RPMI7951 (cell line): ENCODE measurements at regions not wholly inside any gene's neighbourhood (a gene's known extent, or its start where the extent isn't known, plus 50 kb on each side); places are given as distances from the start of the nearest gene placed in this dataset.
A peak's percentile ranks its signal among the peaks of the same experiment; 100 is the strongest.

Experiments used
- DNase-seq: peaks from one replicate; pipeline ENCODE4 v3.0.0-alpha.2; 2012; ENCODE audit warnings: low read depth

- DNase-seq = no peak
Measured at GRCh38 chr3:65112751-65113300, 425.0 kb upstream of the ADAMTS9 start.

- no peak for DNase-seq
Measured at GRCh38 chr3:65110661-65111060, 422.9 kb upstream of the ADAMTS9 start.

- DNase-seq = no peak
Measured at GRCh38 chr3:65109966-65110500, 422.2 kb upstream of the ADAMTS9 start.

GRCh38 chr3:65107174-65107573 is 419.4 kb upstream of the ADAMTS9 start:
- peak; percentile 13 for DNase-seq

- no peak for DNase-seq
Measured at GRCh38 chr3:65101450-65101849, 413.6 kb upstream of the ADAMTS9 start.

- no peak for DNase-seq
Measured at GRCh38 chr3:65098400-65098799, 410.6 kb upstream of the ADAMTS9 start.

GRCh38 chr3:65096110-65096745 is 408.4 kb upstream of the ADAMTS9 start:
- DNase-seq = no peak

GRCh38 chr3:65094723-65095122 is 406.9 kb upstream of the ADAMTS9 start:
- DNase-seq = no peak

GRCh38 chr3:65093641-65094040 is 405.8 kb upstream of the ADAMTS9 start:
- no peak for DNase-seq

GRCh38 chr3:65091565-65091964 is 403.8 kb upstream of the ADAMTS9 start:
- DNase-seq = no peak

- DNase-seq = no peak
Measured at GRCh38 chr3:65083240-65083639, 395.4 kb upstream of the ADAMTS9 start.

- no peak for DNase-seq
Measured at GRCh38 chr3:65081536-65081935, 393.7 kb upstream of the ADAMTS9 start.

- peak; percentile 27 for DNase-seq
Measured at GRCh38 chr3:65080432-65080831, 392.6 kb upstream of the ADAMTS9 start.

- DNase-seq = no peak
Measured at GRCh38 chr3:65079560-65079959, 391.8 kb upstream of the ADAMTS9 start.

- DNase-seq = no peak
Measured at GRCh38 chr3:65078748-65079147, 390.9 kb upstream of the ADAMTS9 start.

GRCh38 chr3:65077124-65077523 is 389.3 kb upstream of the ADAMTS9 start:
- no peak for DNase-seq

- DNase-seq = no peak
Measured at GRCh38 chr3:65070968-65071367, 383.2 kb upstream of the ADAMTS9 start.

GRCh38 chr3:65060904-65061303 is 373.1 kb upstream of the ADAMTS9 start:
- DNase-seq = no peak

GRCh38 chr3:65052101-65052500 is 364.3 kb upstream of the ADAMTS9 start:
- DNase-seq = peak; percentile 71

- peak; percentile 13 for DNase-seq
Measured at GRCh38 chr3:65048151-65048550, 360.4 kb upstream of the ADAMTS9 start.

- DNase-seq = no peak
Measured at GRCh38 chr3:65045138-65045537, 357.3 kb upstream of the ADAMTS9 start.

- no peak for DNase-seq
Measured at GRCh38 chr3:65044401-65044800, 356.6 kb upstream of the ADAMTS9 start.

- DNase-seq = no peak
Measured at GRCh38 chr3:65042675-65043074, 354.9 kb upstream of the ADAMTS9 start.

GRCh38 chr3:65039754-65040210 is 352.0 kb upstream of the ADAMTS9 start:
- DNase-seq = peak; percentile 92
